B cell (primary cell): ENCODE measurements at regions not wholly inside any gene's neighbourhood (a gene's known extent, or its start where the extent isn't known, plus 50 kb on each side); places are given as distances from the start of the nearest gene placed in this dataset.

Experiments
- ATAC-seq: fragments of 200-7000 bp; cut with Tn5 transposase; one replicate; pipeline ENCODE4 v1.10.0; 2021; ENCODE audit warnings: low read depth, mild to moderate bottlenecking, moderate number of reproducible peaks, moderate library complexity
- CTCF ChIA-PET: fragments of 350-600 bp; sonication (Branson Sonifier 250); formaldehyde crosslinking; loops from one replicate; lab custom pipeline; 2021; ENCODE audit warnings: antibody characterized with exemption, inconsistent platforms; lab: Charles Lee
- POLR2A ChIA-PET: fragments of 350-600 bp; sonication (Branson Sonifier 250); formaldehyde crosslinking; loops from one replicate; lab custom pipeline; 2021; ENCODE audit warnings: antibody characterized with exemption; lab: Charles Lee
- DNase-seq: peaks from one replicate; pipeline ENCODE4 v3.0.0; 2013
- H2AFZ ChIP-seq: 2 replicates; pipeline ENCODE4 v1.6.1; 2012; ENCODE audit warnings: mild to moderate bottlenecking, low read depth, low read length; ENCODE audit not compliant: insufficient read depth, poor library complexity, severe bottlenecking
- H3K27ac ChIP-seq, 2 donors: 1 replicate in 1 of 2; 2 replicates in 1 of 2; pipeline ENCODE4 v1.5.1; 2012 to 2013; ENCODE audit warnings: low read length in 2 of 2, mild to moderate bottlenecking in 2 of 2, moderate library complexity in 1 of 2
- H3K27me3 ChIP-seq, 4 experiments: fragments of 200-600 bp in 1 of 4; sonication (generic) in 1 of 4; replicated peaks in 1 of 4; 1 replicate in 2 of 4; 2 replicates in 2 of 4; pipeline versions ENCODE4 v1.6.1 to v1.7.0; 2013 to 2016; ENCODE audit warnings: low read length in 3 of 4, mild to moderate bottlenecking in 2 of 4, mixed read lengths in 1 of 4, moderate library complexity in 1 of 4; ENCODE audit not compliant: insufficient read depth in 4 of 4, control insufficient read depth in 3 of 4; ENCODE audit errors: control extremely low read depth in 1 of 4
- H3K36me3 ChIP-seq, 2 experiments: replicated peaks in 1 of 2; 1 replicate in 1 of 2; 2 replicates in 1 of 2; pipeline versions ENCODE4 v1.6.1 to v1.7.1; 2013; ENCODE audit warnings: low read length in 1 of 2; ENCODE audit not compliant: insufficient read depth in 2 of 2, control insufficient read depth in 1 of 2; ENCODE audit errors: control extremely low read depth in 1 of 2, extremely low read depth in 1 of 2
- H3K4me1 ChIP-seq, 2 donors: fragments of 200-600 bp in 1 of 2; sonication (generic) in 1 of 2; 1 replicate in 1 of 2; 2 replicates in 1 of 2; pipeline versions ENCODE4 v1.5.1 to v1.6.1; 2013 to 2017; ENCODE audit warnings: low read length in 2 of 2; ENCODE audit not compliant: control insufficient read depth in 2 of 2, insufficient read depth in 2 of 2
- H3K4me2 ChIP-seq: replicated peaks from 2 replicates; pipeline ENCODE3; 2012; ENCODE audit warnings: mild to moderate bottlenecking, low read depth, low read length; ENCODE audit not compliant: poor library complexity, severe bottlenecking
- H3K4me3 ChIP-seq, 5 experiments: fragments of 200-600 bp in 1 of 5; sonication (generic) in 1 of 5; 1 replicate in 3 of 5; 2 replicates in 2 of 5; pipeline versions ENCODE4 v1.5.1 to v1.7.0; 2011 to 2016; ENCODE audit warnings: low read length in 4 of 5, mild to moderate bottlenecking in 4 of 5, low read depth in 2 of 5, control low read depth in 1 of 5, moderate library complexity in 1 of 5; ENCODE audit not compliant: insufficient read depth in 1 of 5; ENCODE audit errors: control extremely low read depth in 1 of 5, extremely low read depth in 1 of 5
- H3K79me2 ChIP-seq: fragments of 200-600 bp; sonication (generic); one replicate; pipeline ENCODE4 v1.6.0; 2016; ENCODE audit warnings: low read length; ENCODE audit not compliant: control insufficient read depth, insufficient read depth
- H3K9ac ChIP-seq: fragments of 200-600 bp; sonication (generic); 2 replicates; pipeline ENCODE4 v1.6.1; 2017; ENCODE audit warnings: mild to moderate bottlenecking, low read length, moderate library complexity
- H3K9me3 ChIP-seq, 3 donors: one replicate each; pipeline versions ENCODE4 v1.6.1 to v1.7.1; 2013; ENCODE audit warnings: low read length in 2 of 3; ENCODE audit not compliant: control insufficient read depth in 2 of 3, insufficient read depth in 1 of 3; ENCODE audit errors: control extremely low read depth in 1 of 3
- H4K20me1 ChIP-seq: 2 replicates; pipeline ENCODE4 v1.6.0; 2012; ENCODE audit warnings: mild to moderate bottlenecking, low read length; ENCODE audit not compliant: insufficient read depth, control insufficient read depth, poor library complexity, severe bottlenecking
- H3K27ac Mint-ChIP-seq: one replicate; pipeline ENCODE4 v1.8.0; 2021; ENCODE audit warnings: mixed read lengths
- H3K27me3 Mint-ChIP-seq: one replicate; pipeline ENCODE4 v1.8.0; 2021; ENCODE audit warnings: mixed read lengths
- H3K4me1 Mint-ChIP-seq: one replicate; pipeline ENCODE4 v1.8.0; 2021; ENCODE audit warnings: mixed read lengths
- H3K4me3 Mint-ChIP-seq: one replicate; pipeline ENCODE4 v1.8.0; 2021; ENCODE audit warnings: mixed read lengths
- H3K9me3 Mint-ChIP-seq: one replicate; pipeline ENCODE4 v1.8.0; 2022; ENCODE audit warnings: mixed read lengths; ENCODE audit not compliant: insufficient read depth
- CTCF ChIP-seq: fragments of 200-600 bp; IDR thresholded peaks from one replicate; pipeline ENCODE4 v1.8.0; 2022; ENCODE audit warnings: antibody characterized with exemption, mild to moderate bottlenecking
- EZH2 ChIP-seq: IDR thresholded peaks from 2 replicates; pipeline ENCODE4 v1.6.1; 2012; ENCODE audit warnings: borderline replicate concordance, low read depth, mild to moderate bottlenecking, moderate library complexity, low read length; ENCODE audit not compliant: insufficient read depth, poor library complexity, severe bottlenecking
- WGBS: methylation state at CpG from one replicate; pipeline ENCODE4 v1.1.5; 2013; ENCODE audit warnings: missing lambda C conversion rate; ENCODE audit not compliant: insufficient coverage; 5-methylcytosine and 5-hydroxymethylcytosine counted together
- intact Hi-C: fragments of 100-400 bp; cut with micrococcal nuclease; formaldehyde crosslinking; loops from one replicate; pipeline ENCODE4 v1.10.0; 2022

- CTCF ChIA-PET = interaction anchor here (0.7 to 1.6 kb wide), 2 partner anchors 8 to 10 kb away, joined by 3 read pairs; no protein-coding TSS in a partner anchor
- no CpG with 5 or more reads among the region's 1 CpG for WGBS
These were observed 54.1 kb upstream of the ARHGAP20 start for GRCh38 chr11:110766316-110766715.

GRCh38 chr11:110764485-110764884 is 52.2 kb upstream of the ARHGAP20 start:
- intact Hi-C loops = no loop called here
- ATAC-seq = no peak
- CTCF ChIA-PET = interaction anchor here (0.6 kb wide), 1 partner anchor 33 kb away, joined by 5 read pairs; no protein-coding TSS in a partner anchor
- H3K4me1 Mint-ChIP-seq = peaks cover 3% of the 10 kb centered on the region
- no CpG with 5 or more reads among the region's 1 CpG for WGBS
- H3K4me3 Mint-ChIP-seq = no peak overlapping the region
- no peak overlapping the region for H3K4me2 ChIP-seq
- H4K20me1 ChIP-seq = no peaks in the 10 kb centered on the region
- H3K9me3 Mint-ChIP-seq = no peaks in the 10 kb centered on the region
- no peaks in the 10 kb centered on the region for H3K36me3 ChIP-seq
- H3K27me3 Mint-ChIP-seq = peaks cover 13% of the 10 kb centered on the region
- no peak overlapping the region for H3K9ac ChIP-seq
- DNase-seq = no peak
- TF ChIP-seq CTCF (no peak), EZH2 (no peak)
- no peaks in the 10 kb centered on the region for H3K9me3 ChIP-seq
- no peak overlapping the region for H3K27ac ChIP-seq
- H3K4me1 ChIP-seq = no peaks in the 10 kb centered on the region
- H3K27me3 ChIP-seq = no peaks in the 10 kb centered on the region
- POLR2A ChIA-PET = no interaction called here
- no peak overlapping the region for H3K27ac Mint-ChIP-seq
- H3K4me3 ChIP-seq = no peak overlapping the region
- no peaks in the 10 kb centered on the region for H3K79me2 ChIP-seq
- no peak overlapping the region for H2AFZ ChIP-seq

More at GRCh38 chr11:110766316-110766715, 54.1 kb upstream of the ARHGAP20 start:
- Histone ChIP-seq H2AFZ (no peak overlapping the region), H3K27ac (no peak overlapping the region), H3K27me3 (no peaks in the 10 kb centered on the region), H3K4me2 (no peak overlapping the region), H3K9me3 (no peaks in the 10 kb centered on the region), H3K4me1 (no peaks in the 10 kb centered on the region), H3K9ac (no peak overlapping the region), H3K79me2 (no peaks in the 10 kb centered on the region), H3K36me3 (no peaks in the 10 kb centered on the region), H4K20me1 (no peaks in the 10 kb centered on the region), H3K4me3 (no peak overlapping the region)
- Mint-ChIP-seq H3K9me3 (no peaks in the 10 kb centered on the region), H3K27ac (no peak overlapping the region), H3K27me3 (peaks cover 7% of the 10 kb centered on the region), H3K4me1 (peaks cover 8% of the 10 kb centered on the region), H3K4me3 (no peak overlapping the region)
- no peak for DNase-seq
- ATAC-seq = no peak
- no peak for TF ChIP-seq EZH2
- TF ChIP-seq CTCF = no peak
- intact Hi-C loops = no loop called here
- POLR2A ChIA-PET = no interaction called here
